Fibroblast of lung (primary cell): ENCODE measurements at regions not wholly inside any gene's neighbourhood (a gene's known extent, or its start where the extent isn't known, plus 50 kb on each side); places are given as distances from the start of the nearest gene placed in this dataset.
"Not testable (repeated sequence)": the region's sequence is repeated elsewhere in the genome, so short reads cannot be mapped to it uniquely, and the experiment has no call there.

Experiments
- EZH2 ChIP-seq: IDR thresholded peaks from 2 replicates; pipeline ENCODE4 v1.5.1; 2012; ENCODE audit warnings: low read length, control low read depth, mild to moderate bottlenecking; ENCODE audit errors: missing control alignments
- TF ChIP-seq, protein P1 (sequence below), 2 donors: IDR thresholded peaks in 1 of 2; conservative IDR thresholded peaks in 1 of 2; 1 replicate in 1 of 2; 2 replicates in 1 of 2; pipeline ENCODE4 v1.5.1; 2011 to 2012; ENCODE audit warnings: low read length in 2 of 2, control low read depth in 1 of 2, inconsistent platforms in 1 of 2, low read depth in 1 of 2, mild to moderate bottlenecking in 1 of 2

DNA sequence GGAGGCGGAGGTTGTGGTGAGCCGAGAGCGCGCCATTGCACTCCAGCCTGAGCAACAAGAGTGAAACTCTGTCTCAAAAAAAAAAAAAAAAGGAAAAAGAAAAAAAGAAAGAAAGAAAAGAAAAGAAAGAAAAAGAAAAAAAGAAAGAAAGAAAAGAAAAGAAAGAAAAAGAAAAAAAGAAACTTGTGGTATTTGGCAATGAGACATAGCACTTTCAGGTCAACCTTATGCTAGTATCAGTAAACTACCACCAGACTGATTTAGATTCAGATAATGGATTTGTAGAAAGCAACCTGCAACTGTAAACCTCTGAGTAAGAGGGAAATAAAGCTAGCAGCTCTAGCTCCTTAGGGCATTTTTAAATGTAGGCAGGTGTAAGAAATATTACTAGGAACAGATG, 144.0 kb upstream of the ZNF608 start:
- TF ChIP-seq, protein P1, sequence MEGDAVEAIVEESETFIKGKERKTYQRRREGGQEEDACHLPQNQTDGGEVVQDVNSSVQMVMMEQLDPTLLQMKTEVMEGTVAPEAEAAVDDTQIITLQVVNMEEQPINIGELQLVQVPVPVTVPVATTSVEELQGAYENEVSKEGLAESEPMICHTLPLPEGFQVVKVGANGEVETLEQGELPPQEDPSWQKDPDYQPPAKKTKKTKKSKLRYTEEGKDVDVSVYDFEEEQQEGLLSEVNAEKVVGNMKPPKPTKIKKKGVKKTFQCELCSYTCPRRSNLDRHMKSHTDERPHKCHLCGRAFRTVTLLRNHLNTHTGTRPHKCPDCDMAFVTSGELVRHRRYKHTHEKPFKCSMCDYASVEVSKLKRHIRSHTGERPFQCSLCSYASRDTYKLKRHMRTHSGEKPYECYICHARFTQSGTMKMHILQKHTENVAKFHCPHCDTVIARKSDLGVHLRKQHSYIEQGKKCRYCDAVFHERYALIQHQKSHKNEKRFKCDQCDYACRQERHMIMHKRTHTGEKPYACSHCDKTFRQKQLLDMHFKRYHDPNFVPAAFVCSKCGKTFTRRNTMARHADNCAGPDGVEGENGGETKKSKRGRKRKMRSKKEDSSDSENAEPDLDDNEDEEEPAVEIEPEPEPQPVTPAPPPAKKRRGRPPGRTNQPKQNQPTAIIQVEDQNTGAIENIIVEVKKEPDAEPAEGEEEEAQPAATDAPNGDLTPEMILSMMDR (conservative IDR thresholded peaks at IDR 0.05 in 1 of 2, IDR thresholded peaks at IDR 0.05 in 1 of 2; ENCODE audit: low read depth in 1 of 2, low read length in 2 of 2) = not testable (repeated sequence)
- TF ChIP-seq EZH2 = not testable (repeated sequence)
